ENCODE measurements at regions not wholly inside any gene's neighbourhood (a gene's known extent, or its start where the extent isn't known, plus 50 kb on each side); places are given as distances from the start of the nearest gene placed in this dataset.

- TF ChIP-seq KLF17 (tag by site-specific recombination; IDR thresholded peaks at IDR 0.05) (no peak), ZNF610 (tag by site-specific recombination; IDR thresholded peaks at IDR 0.05; ENCODE audit: borderline replicate concordance) (no peak), ZNF433 (tag by site-specific recombination; IDR thresholded peaks at IDR 0.05; ENCODE audit: low read depth) (no peak), ZNF621 (tag by site-specific recombination; IDR thresholded peaks at IDR 0.05) (no peak), ZBTB49 (tag by site-specific recombination; IDR thresholded peaks at IDR 0.05; ENCODE audit: low read depth) (no peak), ZNF510 (tag by site-specific recombination; IDR thresholded peaks at IDR 0.05; ENCODE audit: insufficient replicate concordance) (no peak), KLF9 (tag by site-specific recombination; IDR thresholded peaks at IDR 0.05; ENCODE audit: low read depth) (no peak), ZNF114 (tag by site-specific recombination; IDR thresholded peaks at IDR 0.05) (no peak), ZNF777 (tag by site-specific recombination; IDR thresholded peaks at IDR 0.05; ENCODE audit: borderline replicate concordance) (no peak), ZNF792 (tag by site-specific recombination; IDR thresholded peaks at IDR 0.05) (no peak), ZNF394 (tag by site-specific recombination; IDR thresholded peaks at IDR 0.05; ENCODE audit: borderline replicate concordance) (no peak), ZNF530 (tag by site-specific recombination; IDR thresholded peaks at IDR 0.05; ENCODE audit: low read depth) (no peak), ATF2 (tag by site-specific recombination; IDR thresholded peaks at IDR 0.05; ENCODE audit: low read depth) (0 out of 2 replicates have a peak, but pooled peaks have one; percentile 41), BCL11A (tag by site-specific recombination; IDR thresholded peaks at IDR 0.05; ENCODE audit: low read depth) (peak; percentile 38; the same call in 1 of the 2 replicates), MZF1 (tag by site-specific recombination; IDR thresholded peaks at IDR 0.05; ENCODE audit: borderline replicate concordance) (peak; percentile 67; the same call in 1 of the 2 replicates), ZNF747 (tag by site-specific recombination; IDR thresholded peaks at IDR 0.05) (no peak), ZNF596 (tag by site-specific recombination; IDR thresholded peaks at IDR 0.05) (no peak), HIC1 (tag by site-specific recombination; IDR thresholded peaks at IDR 0.05) (no peak), ZBTB7A (tag by site-specific recombination; IDR thresholded peaks at IDR 0.05; ENCODE audit: low read depth) (no peak), INSM2 (tag by site-specific recombination; IDR thresholded peaks at IDR 0.05) (0 out of 2 replicates have a peak, but pooled peaks have one; percentile 55), MYNN (tag by site-specific recombination; IDR thresholded peaks at IDR 0.05; ENCODE audit: borderline replicate concordance) (no peak), ZBTB48 (tag by site-specific recombination; IDR thresholded peaks at IDR 0.05) (no peak), PRDM1 (tag by site-specific recombination; IDR thresholded peaks at IDR 0.05) (no peak), ZNF280D (tag by site-specific recombination; IDR thresholded peaks at IDR 0.05) (no peak), ZSCAN16 (tag by site-specific recombination; IDR thresholded peaks at IDR 0.05) (no peak)
Observed at GRCh38 chr12:93135286-93136239, 206.5 kb upstream of the EEA1 start (continued).

Measured in HEK293 (cell line).